ENCODE measurements at regions not wholly inside any gene's neighbourhood (a gene's known extent, or its start where the extent isn't known, plus 50 kb on each side); places are given as distances from the start of the nearest gene placed in this dataset.

DNA sequence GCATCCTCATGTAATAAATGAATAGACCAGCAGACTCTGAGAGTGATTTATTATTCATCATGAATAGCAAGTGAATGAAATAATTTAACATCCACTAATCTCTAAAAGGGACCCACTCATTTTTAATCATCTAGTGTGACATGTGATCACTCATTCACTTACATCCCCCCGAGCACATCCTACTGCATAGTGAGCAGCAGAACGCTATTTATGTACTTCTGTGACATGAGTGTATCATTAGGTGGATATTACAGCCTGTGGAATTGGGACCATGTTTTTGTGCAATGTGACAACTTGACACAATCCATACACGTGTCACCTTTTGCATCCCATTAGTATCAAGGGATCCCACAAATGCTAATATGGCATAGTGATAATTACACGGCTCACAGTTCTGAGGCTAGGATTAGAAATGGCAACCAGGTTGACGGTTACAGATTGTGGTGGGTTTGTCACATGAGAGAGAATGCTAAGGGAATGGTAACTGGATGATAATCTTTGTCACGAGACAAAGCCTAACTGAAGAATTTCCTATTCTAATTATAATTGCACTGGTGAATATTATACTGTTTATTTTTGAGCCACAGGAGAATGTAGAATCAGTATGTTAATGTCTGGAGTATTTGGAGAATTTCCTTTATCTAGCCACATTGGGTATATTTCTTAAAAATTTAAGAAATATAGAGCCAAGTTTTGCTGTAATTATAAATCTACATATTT, 595.2 kb upstream of the TBL1XR1 start:
- TF ChIP-seq, protein P1, sequence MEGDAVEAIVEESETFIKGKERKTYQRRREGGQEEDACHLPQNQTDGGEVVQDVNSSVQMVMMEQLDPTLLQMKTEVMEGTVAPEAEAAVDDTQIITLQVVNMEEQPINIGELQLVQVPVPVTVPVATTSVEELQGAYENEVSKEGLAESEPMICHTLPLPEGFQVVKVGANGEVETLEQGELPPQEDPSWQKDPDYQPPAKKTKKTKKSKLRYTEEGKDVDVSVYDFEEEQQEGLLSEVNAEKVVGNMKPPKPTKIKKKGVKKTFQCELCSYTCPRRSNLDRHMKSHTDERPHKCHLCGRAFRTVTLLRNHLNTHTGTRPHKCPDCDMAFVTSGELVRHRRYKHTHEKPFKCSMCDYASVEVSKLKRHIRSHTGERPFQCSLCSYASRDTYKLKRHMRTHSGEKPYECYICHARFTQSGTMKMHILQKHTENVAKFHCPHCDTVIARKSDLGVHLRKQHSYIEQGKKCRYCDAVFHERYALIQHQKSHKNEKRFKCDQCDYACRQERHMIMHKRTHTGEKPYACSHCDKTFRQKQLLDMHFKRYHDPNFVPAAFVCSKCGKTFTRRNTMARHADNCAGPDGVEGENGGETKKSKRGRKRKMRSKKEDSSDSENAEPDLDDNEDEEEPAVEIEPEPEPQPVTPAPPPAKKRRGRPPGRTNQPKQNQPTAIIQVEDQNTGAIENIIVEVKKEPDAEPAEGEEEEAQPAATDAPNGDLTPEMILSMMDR (IDR thresholded peaks at IDR 0.05), result no peak
- no peak for TF ChIP-seq POLR2A (IDR thresholded peaks at IDR 0.05)
